ENCODE measurements at regions not wholly inside any gene's neighbourhood (a gene's known extent, or its start where the extent isn't known, plus 50 kb on each side); places are given as distances from the start of the nearest gene placed in this dataset.

DNA sequence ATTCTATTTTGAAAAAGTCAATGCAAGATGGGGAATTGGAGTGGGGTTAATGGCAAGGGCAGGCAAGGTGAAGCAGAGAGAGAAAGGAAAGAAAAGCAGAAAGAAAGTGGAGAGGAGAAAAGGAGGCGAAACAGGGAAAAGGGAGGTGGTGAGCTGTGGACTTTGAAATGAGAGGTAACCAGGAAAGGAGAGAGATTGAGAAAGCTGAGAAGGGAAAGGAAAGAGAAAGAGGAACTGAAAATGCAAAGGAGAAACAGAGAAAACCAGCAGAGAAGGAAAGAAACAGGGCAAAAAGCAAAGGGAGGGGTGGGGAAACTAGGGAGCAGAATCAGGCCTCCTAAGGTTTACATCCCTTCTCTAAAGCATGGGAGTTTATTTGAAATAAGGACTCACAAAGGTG, 72.5 kb upstream of the TPK1 start:
- Histone ChIP-seq H3K4me1 (ENCODE audit: insufficient read depth, low read length) (no peaks in the 10 kb centered on the region), H4K20me1 (ENCODE audit: insufficient read depth, low read length) (no peaks in the 10 kb centered on the region), H3K27ac (ENCODE audit: low read depth, low read length) (no peak overlapping the region), H3K9me3 (ENCODE audit: low read depth, low read length) (no peaks in the 10 kb centered on the region), H2AFZ (ENCODE audit: low read length) (no peak overlapping the region), H3K4me3 (ENCODE audit: insufficient read depth, low read length) (no peak overlapping the region), H3K79me2 (ENCODE audit: insufficient read depth, low read length) (no peaks in the 10 kb centered on the region), H3K27me3 (ENCODE audit: insufficient read depth, low read length) (no peaks in the 10 kb centered on the region), H3K36me3 (ENCODE audit: insufficient read depth, low read length) (no peaks in the 10 kb centered on the region), H3K4me2 (ENCODE audit: insufficient read depth, low read length) (no peak overlapping the region)
- no peak for DNase-seq (ENCODE audit: insufficient read length, low spot score, missing footprints)
- no peak for TF ChIP-seq CTCF (IDR thresholded peaks at IDR 0.05; ENCODE audit: extremely low read depth, low read depth, low read length)

- H3K4me2 ChIP-seq (ENCODE audit: insufficient read depth, low read length): no peak overlapping the region
- H3K27me3 ChIP-seq (ENCODE audit: insufficient read depth, low read length): no peaks in the 10 kb centered on the region
- H4K20me1 ChIP-seq (ENCODE audit: insufficient read depth, low read length): no peaks in the 10 kb centered on the region
- no peaks in the 10 kb centered on the region for H3K4me1 ChIP-seq (ENCODE audit: insufficient read depth, low read length)
- no peak overlapping the region for H2AFZ ChIP-seq (ENCODE audit: low read length)
- DNase-seq (ENCODE audit: insufficient read length, low spot score, missing footprints): no peak
- no peak overlapping the region for H3K4me3 ChIP-seq (ENCODE audit: insufficient read depth, low read length)
- H3K27ac ChIP-seq (ENCODE audit: low read depth, low read length): no peak overlapping the region
- no peaks in the 10 kb centered on the region for H3K36me3 ChIP-seq (ENCODE audit: insufficient read depth, low read length)
- H3K79me2 ChIP-seq (ENCODE audit: insufficient read depth, low read length): no peaks in the 10 kb centered on the region
- no peaks in the 10 kb centered on the region for H3K9me3 ChIP-seq (ENCODE audit: low read depth, low read length)
- no peak for TF ChIP-seq CTCF (IDR thresholded peaks at IDR 0.05; ENCODE audit: extremely low read depth, low read depth, low read length)
Observed at GRCh38 chr7:144907577-144907976, 71.7 kb upstream of the TPK1 start.

DNA sequence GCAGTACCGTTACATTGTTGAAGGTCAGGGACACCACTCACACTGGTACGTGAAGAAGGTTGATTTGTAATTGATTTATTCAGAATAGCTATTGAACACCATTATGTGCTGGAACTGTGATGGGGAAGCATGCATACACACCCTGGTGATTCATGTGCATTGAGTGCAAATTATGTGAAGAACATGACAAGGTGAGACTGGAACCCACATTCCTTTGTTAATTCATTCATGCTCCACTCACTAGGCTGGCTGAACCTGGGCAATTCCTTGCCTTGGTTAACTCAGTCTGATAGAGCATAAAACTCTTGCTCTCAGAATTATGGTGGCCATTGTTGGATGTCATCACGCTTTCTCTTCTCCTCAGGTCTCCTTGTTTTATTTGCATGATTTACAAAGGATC, 67.3 kb upstream of the TPK1 start:
- H3K79me2 ChIP-seq (ENCODE audit: insufficient read depth, low read length): no peaks in the 10 kb centered on the region
- H3K4me3 ChIP-seq (ENCODE audit: insufficient read depth, low read length): no peak overlapping the region
- no peak for TF ChIP-seq CTCF (IDR thresholded peaks at IDR 0.05; ENCODE audit: extremely low read depth, low read depth, low read length)
- no peak overlapping the region for H3K27ac ChIP-seq (ENCODE audit: low read depth, low read length)
- H2AFZ ChIP-seq (ENCODE audit: low read length): no peak overlapping the region
- DNase-seq (ENCODE audit: insufficient read length, low spot score, missing footprints): no peak
- H3K36me3 ChIP-seq (ENCODE audit: insufficient read depth, low read length): no peaks in the 10 kb centered on the region
- H4K20me1 ChIP-seq (ENCODE audit: insufficient read depth, low read length): no peaks in the 10 kb centered on the region
- H3K4me2 ChIP-seq (ENCODE audit: insufficient read depth, low read length): no peak overlapping the region
- H3K4me1 ChIP-seq (ENCODE audit: insufficient read depth, low read length): no peaks in the 10 kb centered on the region
- H3K27me3 ChIP-seq (ENCODE audit: insufficient read depth, low read length): no peaks in the 10 kb centered on the region
- H3K9me3 ChIP-seq (ENCODE audit: low read depth, low read length): no peaks in the 10 kb centered on the region

GRCh38 chr7:144892761-144893160, 56.9 kb upstream of the TPK1 start:
- Histone ChIP-seq H3K4me2 (ENCODE audit: insufficient read depth, low read length) (no peak overlapping the region), H3K4me1 (ENCODE audit: insufficient read depth, low read length) (no peaks in the 10 kb centered on the region), H3K4me3 (ENCODE audit: insufficient read depth, low read length) (no peak overlapping the region), H3K27ac (ENCODE audit: low read depth, low read length) (no peak overlapping the region), H3K9me3 (ENCODE audit: low read depth, low read length) (no peaks in the 10 kb centered on the region), H3K36me3 (ENCODE audit: insufficient read depth, low read length) (no peaks in the 10 kb centered on the region), H3K79me2 (ENCODE audit: insufficient read depth, low read length) (no peaks in the 10 kb centered on the region), H4K20me1 (ENCODE audit: insufficient read depth, low read length) (no peaks in the 10 kb centered on the region), H3K27me3 (ENCODE audit: insufficient read depth, low read length) (no peaks in the 10 kb centered on the region), H2AFZ (ENCODE audit: low read length) (no peak overlapping the region)
- no peak for DNase-seq (ENCODE audit: insufficient read length, low spot score, missing footprints)
- no peak for TF ChIP-seq CTCF (IDR thresholded peaks at IDR 0.05; ENCODE audit: extremely low read depth, low read depth, low read length)

Measured in osteoblast (primary cell).